ENCODE measurements at regions not wholly inside any gene's neighbourhood (a gene's known extent, or its start where the extent isn't known, plus 50 kb on each side); places are given as distances from the start of the nearest gene placed in this dataset.

GRCh38 chr2:228707846-228708245, 526.4 kb upstream of the SPHKAP start:
- DNase-seq (ENCODE audit: low spot score), result no peak

DNA sequence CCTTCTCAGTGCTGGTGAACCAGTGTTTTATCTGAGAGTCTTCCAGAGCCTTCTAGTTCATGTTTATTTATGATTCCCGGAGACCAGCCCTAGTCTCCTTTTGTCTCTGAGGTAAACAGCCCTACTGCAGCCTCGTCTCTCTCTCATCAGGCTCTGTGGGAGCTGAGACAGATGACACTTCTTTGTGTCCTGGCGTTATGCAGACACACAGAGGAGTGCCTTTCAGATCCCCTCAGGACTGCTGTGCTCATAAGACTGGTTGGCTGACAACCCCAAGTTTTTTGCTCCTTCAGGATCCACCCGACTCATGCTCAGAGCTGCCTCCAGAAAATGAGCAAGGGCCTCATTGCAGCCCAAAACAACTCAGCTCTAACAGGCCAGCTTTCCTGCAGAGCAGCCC, 523.8 kb upstream of the SPHKAP start:
- DNase-seq (ENCODE audit: low spot score), result no peak

GRCh38 chr2:228703152-228703551, 521.7 kb upstream of the SPHKAP start:
- DNase-seq (ENCODE audit: low spot score), result no peak

- no peak for DNase-seq (ENCODE audit: low spot score)
Measured at GRCh38 chr2:228701506-228701905, 520.0 kb upstream of the SPHKAP start.

DNA sequence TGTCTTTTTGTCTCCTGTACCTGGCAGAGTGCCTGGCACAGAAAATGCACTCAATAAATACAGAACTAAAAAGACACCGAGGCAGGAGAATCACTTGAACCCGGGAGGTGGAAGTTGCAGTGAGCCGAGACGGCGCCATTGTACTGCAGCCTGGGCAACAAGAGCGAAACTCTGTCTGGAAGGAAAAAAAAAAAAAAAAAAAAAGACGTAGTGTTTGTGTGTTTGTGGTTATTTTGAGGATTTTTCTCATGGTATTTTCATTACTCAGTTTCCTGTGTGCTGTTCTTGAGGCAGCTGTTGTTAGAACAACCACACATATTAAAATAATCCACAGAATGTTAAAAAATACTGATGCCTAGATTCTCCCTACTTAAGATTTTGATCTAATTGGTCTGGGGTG, 519.2 kb upstream of the SPHKAP start:
- no peak for DNase-seq (ENCODE audit: low spot score)

GRCh38 chr2:228699888-228700287, 518.4 kb upstream of the SPHKAP start:
- DNase-seq (ENCODE audit: low spot score), result no peak

DNA sequence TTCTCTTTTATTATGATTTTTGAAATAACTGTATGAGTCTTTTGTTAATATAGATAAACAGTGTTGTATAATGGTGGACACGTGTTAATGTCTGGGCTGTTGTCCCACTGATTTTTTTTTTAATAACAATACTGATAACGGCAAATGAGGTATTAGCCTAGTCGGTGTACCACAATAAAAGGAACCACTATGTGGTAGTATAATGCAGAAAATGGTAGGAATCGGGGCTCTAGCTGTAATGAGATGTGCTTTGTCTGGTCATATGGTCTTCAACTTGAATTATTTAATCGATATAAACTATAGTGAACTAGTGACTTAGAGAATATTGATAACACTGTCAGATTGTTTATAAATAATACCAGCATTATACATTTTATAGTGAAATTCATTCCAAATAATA, 517.9 kb upstream of the SPHKAP start:
- DNase-seq (ENCODE audit: low spot score), result no peak

DNA sequence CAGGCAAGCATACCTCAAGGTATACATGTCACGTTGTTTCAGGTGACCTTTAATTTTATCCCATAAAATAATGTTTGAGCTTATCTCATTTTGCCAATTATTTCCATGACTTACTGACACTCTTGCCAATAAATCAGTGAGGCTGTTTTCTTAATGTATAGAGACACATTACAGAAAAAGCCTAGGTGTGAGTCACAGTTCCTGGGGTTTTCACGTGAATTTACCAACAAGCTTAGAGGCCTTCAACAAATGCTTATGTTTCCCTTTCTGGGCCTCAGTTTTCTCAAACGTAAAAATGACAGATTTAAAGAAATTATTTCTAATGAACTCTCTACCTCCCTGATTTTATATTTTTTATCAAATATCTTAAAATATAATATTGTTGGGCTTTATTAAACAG, 517.5 kb upstream of the SPHKAP start:
- no peak for DNase-seq (ENCODE audit: low spot score)

DNA sequence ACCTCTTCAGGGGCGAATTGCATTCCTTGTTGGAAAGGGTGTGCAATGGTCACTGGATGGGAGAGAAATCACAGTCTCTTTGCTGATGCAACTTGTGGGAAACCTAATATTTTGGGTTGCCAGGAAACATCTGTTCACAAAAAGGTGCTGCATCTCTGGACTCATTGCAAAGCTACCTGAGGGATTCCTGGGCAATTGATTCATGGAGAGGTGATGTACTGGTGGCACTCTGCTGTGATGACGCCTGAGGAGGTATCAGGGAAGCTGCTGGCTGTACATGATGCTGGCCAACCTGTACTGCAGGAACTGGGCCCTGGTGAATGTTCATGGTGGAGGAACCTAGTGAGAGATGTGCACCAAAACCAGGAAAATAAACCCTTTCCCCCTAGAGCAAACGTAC, 516.0 kb upstream of the SPHKAP start:
- DNase-seq (ENCODE audit: low spot score), result no peak

DNA sequence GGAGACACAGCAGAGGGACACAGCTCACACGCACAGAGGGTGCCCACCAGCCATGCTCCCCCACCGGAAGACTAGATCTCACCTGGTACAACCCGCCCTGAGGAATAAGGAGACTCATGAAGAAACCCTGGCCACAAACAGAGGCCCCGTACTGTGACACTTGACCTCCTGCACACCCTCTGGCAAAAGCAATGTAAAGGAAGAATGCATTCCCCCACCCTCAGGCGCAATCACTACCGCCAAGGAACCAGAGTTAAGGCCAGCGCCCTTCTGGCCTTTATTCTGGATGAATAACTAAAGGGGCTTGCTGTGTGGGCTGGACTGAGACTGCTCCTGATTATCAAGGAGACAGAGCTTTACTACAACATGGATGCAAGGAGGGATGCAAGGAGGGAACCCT, 509.2 kb upstream of the SPHKAP start:
- no peak for DNase-seq (ENCODE audit: low spot score)

DNA sequence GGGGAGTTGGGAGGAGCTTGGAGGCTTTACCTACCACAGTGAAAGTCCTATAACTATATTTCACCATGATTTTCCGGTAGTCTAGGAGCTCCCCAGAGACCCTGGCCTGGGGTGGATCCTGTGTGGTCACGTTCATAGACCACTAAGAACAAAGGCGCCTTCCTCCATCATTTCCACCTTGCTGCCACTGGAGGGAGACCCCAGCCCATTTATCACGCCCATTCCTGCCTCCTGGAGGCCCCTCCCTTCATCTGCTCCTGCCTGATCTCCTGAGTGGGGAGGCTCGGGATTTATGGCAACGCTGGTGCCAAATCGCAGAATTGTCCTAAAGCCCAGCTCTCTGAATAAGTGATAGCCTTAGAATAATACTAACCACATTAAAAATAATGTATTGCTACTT, 507.6 kb upstream of the SPHKAP start:
- no peak for DNase-seq (ENCODE audit: low spot score)

DNA sequence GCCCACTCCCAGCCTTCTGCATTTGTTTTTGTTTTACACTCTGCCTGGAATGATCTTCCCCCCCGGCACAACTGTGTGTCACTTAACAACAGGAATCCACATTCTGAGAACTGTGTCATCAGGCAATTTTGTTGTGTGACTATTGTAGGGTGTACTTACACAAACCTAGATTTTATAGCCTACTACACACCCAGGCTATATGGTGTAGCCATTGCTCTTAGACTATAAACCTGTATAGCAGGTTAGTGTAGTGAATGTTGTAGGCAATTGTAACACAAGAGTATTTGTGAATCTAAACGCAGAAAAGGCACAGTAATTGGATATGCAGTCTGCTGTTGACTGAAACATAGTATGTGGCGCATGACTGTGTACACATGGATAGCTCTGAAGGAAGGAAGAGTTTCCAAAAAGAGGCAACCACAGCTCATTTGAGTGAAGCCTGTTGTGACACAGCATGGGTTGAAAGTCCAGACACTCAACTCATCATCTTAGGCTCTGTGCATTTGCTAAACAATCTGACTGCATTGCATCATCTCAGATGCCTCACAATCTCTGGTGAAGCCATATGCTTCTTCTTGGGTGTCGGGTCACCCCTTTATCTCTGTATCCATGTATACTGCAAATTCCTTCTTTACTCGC, 506.6 kb upstream of the SPHKAP start:
- no peak for DNase-seq (ENCODE audit: low spot score)

DNA sequence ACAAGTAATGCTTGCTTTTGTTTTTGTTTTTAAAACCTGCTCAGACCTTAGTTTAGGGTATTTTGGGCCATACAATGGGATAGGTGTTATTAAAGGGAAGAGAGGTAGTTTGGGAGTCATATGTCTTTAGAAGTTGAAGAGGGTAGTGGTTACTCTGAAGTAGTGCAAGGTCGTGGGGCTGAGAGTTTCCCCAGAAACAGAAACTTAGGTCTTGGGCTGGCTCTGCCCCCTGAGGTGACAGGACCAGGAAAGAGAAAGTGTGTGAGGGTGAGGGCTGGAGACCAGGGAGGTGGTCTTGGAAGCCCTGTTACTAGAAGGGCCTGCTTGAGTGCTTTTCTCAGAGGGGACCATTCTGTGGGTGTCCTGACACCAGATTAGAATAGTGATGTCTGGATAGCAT, 500.5 kb upstream of the SPHKAP start:
- DNase-seq (ENCODE audit: low spot score), result no peak

DNA sequence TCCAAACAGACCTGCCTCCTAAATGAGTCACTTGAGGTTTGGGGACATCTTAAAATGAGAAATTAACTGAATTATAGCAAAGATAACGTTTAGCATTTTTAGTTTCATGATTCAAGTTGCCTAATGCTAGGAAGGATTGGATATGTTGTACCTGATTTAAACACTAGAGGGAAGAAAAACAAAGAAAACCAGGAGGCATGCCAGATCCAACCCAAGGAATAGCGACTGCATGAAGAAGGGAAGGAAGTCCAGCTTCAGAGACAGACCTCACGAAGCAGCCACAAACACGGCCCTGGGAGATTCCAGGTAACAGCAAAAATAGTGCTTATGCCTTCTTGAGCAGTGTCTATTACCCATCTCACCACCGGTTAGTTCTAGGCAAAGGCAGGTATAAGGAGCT, 499.9 kb upstream of the SPHKAP start:
- peak; percentile 69 for DNase-seq (ENCODE audit: low spot score)

GRCh38 chr2:228678110-228678509, 496.6 kb upstream of the SPHKAP start:
- no peak for DNase-seq (ENCODE audit: low spot score)

- peak; percentile 85 for DNase-seq (ENCODE audit: low spot score)
Measured at GRCh38 chr2:228675646-228676045, 494.2 kb upstream of the SPHKAP start.

GRCh38 chr2:228675091-228675490, 493.6 kb upstream of the SPHKAP start:
- DNase-seq (ENCODE audit: low spot score), result peak; percentile 47

DNA sequence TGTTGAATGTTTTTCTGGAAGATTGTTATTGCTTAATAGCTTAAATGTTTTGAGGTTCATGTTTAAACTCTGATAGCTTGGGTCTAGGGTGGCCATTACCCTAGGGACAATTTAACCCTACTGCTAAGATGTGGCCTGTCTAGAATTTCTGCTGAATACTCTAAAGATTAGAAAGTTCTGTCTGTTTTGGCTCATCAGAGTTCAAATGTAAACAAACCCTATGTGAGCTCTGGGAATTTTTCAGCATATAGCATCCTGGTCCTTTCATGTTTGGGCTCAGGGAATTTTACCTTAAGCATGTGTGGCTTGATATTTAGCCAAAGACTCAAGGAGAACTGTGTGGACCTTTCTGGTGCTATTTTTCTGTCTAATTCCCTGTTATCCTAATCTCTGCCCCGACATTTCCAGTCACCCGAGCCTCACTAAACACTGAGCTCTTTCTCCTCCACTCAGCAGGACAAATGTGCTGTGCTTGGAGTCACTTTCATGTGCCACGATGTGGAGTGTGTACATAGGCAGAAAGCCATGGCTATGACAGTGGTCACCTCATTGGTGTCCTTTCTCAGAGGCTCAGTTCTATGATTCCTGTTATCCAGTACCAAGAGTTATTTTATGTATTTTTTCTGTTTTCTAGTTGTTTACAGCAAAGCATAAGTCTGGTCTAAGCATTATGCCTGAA, 492.5 kb upstream of the SPHKAP start:
- DNase-seq (ENCODE audit: low spot score), result peak; percentile 63

DNA sequence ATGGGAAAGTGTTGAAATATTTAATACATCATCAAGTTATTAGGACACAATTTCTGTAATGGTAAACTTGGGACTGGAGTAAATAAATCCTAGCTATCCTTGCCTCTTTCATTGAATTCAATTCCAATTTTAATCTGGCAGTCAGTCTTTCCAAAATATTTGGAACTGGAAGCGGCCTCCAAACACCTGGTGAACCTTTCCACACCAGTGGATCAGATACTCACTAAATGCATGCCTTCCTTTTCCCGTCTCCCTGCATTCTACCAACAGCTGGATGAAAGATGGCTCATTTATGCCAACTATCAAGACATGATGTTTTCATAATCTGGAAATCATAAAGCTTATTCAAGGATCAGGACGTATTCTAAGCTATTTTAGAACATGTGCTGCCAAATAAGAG, 488.2 kb upstream of the SPHKAP start:
- no peak for DNase-seq (ENCODE audit: low spot score)

DNA sequence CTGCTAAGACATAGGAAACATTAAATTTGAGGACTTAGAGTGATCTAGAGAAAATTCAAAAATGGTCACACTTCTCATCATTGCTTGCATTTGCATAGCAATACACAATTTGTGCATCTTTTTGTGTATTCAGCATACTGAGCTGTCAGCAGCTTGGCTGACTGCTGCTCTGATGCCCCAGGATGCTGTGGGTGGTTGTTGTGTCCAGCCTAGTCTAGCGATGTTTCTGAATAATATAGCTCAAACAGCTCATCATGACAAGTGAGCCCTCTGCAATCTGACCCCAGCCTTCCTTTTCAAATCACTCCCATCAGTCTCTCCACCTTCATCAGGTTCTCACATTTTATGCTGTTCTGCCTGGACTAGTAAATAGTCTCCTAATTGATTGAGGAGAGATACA, 483.7 kb upstream of the SPHKAP start:
- no peak for DNase-seq (ENCODE audit: low spot score)

DNA sequence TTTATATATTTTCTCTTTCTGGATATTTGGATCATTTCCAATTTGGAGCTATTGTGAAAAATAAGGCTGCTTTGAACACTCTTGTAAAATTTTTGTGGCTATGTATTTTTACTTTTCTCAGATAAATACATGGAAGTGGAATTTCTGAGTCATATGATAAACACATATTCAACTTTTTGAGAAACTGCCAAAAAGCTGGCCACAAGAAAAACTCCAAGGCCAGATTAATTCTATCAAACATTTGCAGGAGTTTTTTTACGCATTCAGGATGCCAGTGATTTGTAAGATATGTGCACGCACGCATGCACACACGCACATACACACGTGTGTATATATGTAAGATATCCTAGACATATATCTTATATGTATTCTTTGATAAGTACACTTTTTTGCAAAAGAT, 477.5 kb upstream of the SPHKAP start:
- no peak for DNase-seq (ENCODE audit: low spot score)

GRCh38 chr2:228657807-228658402, 476.4 kb upstream of the SPHKAP start:
- DNase-seq (ENCODE audit: low spot score), result peak; percentile 42

- DNase-seq (ENCODE audit: low spot score), result no peak
Measured at GRCh38 chr2:228655331-228655730, 473.8 kb upstream of the SPHKAP start.
